22Rv1 (cell line): ENCODE measurements at regions not wholly inside any gene's neighbourhood (a gene's known extent, or its start where the extent isn't known, plus 50 kb on each side); places are given as distances from the start of the nearest gene placed in this dataset.

ENCODE experiments used
- ZFX ChIP-seq: fragments of 450-650 bp; IDR thresholded peaks from 2 replicates; pipeline ENCODE4 v1.6.1; 2017; ENCODE audit warnings: antibody characterized with exemption, borderline replicate concordance
- TF ChIP-seq, protein P1 (sequence below): fragments of 450-650 bp; IDR thresholded peaks from 2 replicates; pipeline ENCODE4 v1.5.1; 2017; ENCODE audit warnings: mild to moderate bottlenecking

DNA sequence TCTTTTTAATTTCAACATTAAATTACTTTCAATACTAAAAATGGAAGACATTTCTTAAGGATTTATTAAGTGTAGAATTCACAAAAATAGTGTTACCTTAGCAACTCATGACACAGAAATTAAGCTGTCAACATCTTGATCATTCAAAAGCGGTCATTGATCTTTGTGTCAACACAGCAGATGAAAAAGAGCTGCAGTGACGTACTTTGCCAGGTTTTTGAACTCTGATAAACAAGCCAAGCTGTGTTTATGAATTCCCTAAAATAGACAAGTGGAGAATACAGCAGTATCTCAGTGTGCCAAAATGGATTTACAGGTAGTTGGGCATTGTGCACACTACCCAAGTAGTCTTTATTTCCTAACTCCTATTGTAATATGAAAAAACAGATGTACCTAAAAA, 1141.8 kb upstream of the PCDH7 start:
- TF ChIP-seq, protein P1, sequence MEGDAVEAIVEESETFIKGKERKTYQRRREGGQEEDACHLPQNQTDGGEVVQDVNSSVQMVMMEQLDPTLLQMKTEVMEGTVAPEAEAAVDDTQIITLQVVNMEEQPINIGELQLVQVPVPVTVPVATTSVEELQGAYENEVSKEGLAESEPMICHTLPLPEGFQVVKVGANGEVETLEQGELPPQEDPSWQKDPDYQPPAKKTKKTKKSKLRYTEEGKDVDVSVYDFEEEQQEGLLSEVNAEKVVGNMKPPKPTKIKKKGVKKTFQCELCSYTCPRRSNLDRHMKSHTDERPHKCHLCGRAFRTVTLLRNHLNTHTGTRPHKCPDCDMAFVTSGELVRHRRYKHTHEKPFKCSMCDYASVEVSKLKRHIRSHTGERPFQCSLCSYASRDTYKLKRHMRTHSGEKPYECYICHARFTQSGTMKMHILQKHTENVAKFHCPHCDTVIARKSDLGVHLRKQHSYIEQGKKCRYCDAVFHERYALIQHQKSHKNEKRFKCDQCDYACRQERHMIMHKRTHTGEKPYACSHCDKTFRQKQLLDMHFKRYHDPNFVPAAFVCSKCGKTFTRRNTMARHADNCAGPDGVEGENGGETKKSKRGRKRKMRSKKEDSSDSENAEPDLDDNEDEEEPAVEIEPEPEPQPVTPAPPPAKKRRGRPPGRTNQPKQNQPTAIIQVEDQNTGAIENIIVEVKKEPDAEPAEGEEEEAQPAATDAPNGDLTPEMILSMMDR = no peak
- TF ChIP-seq ZFX = no peak
